ENCODE measurements at regions not wholly inside any gene's neighbourhood (a gene's known extent, or its start where the extent isn't known, plus 50 kb on each side); places are given as distances from the start of the nearest gene placed in this dataset.

- TF ChIP-seq CTCF (IDR thresholded peaks at IDR 0.05; ENCODE audit: insufficient read depth, low read length, poor library complexity, severe bottlenecking), result no peak
- TF ChIP-seq EZH2phosphoT487 (conservative IDR thresholded peaks at IDR 0.05; ENCODE audit: low read length), result no peak
Measured at GRCh38 chr5:67317603-67318002, 121.0 kb upstream of the CD180 start.
